Uterus (tissue), 2 donors: ENCODE measurements at regions not wholly inside any gene's neighbourhood (a gene's known extent, or its start where the extent isn't known, plus 50 kb on each side); places are given as distances from the start of the nearest gene placed in this dataset.

Experiments
- POLR2A ChIP-seq, 2 donors: fragments of 450-650 bp; IDR thresholded peaks; one replicate each; pipeline ENCODE4 v1.6.1; 2016; ENCODE audit warnings: antibody characterized with exemption in 2 of 2, mild to moderate bottlenecking in 1 of 2, moderate library complexity in 1 of 2
- TF ChIP-seq, protein P1 (sequence below), 4 experiments: fragments of 200-600 bp in 2 of 4; fragments of 450-650 bp in 2 of 4; sonication (generic) in 2 of 4; IDR thresholded peaks; one replicate each; pipeline ENCODE4 v1.5.1; 2016 to 2019; ENCODE audit warnings: antibody characterized with exemption in 4 of 4, mild to moderate bottlenecking in 2 of 4, moderate library complexity in 1 of 4

DNA sequence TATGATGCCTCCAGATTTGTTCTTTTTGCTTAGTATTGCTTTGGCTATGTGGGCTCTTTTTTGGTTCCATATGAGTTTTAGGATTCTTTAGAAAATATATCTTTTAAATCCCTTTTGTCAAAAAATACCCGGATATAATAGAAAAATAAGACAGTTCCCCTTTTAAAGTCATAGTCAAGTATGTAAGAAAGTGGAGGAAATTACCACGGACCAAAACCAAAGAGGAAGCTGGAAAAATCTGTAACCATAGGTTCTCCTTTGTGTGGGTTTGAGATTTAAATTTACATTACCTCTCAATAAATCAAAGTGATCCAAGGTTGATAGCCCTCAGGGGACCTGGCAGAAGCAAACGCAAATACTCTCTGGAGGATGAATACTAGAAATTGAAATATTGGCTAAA, 58.3 kb upstream of the PACRGL start:
- TF ChIP-seq, protein P1, sequence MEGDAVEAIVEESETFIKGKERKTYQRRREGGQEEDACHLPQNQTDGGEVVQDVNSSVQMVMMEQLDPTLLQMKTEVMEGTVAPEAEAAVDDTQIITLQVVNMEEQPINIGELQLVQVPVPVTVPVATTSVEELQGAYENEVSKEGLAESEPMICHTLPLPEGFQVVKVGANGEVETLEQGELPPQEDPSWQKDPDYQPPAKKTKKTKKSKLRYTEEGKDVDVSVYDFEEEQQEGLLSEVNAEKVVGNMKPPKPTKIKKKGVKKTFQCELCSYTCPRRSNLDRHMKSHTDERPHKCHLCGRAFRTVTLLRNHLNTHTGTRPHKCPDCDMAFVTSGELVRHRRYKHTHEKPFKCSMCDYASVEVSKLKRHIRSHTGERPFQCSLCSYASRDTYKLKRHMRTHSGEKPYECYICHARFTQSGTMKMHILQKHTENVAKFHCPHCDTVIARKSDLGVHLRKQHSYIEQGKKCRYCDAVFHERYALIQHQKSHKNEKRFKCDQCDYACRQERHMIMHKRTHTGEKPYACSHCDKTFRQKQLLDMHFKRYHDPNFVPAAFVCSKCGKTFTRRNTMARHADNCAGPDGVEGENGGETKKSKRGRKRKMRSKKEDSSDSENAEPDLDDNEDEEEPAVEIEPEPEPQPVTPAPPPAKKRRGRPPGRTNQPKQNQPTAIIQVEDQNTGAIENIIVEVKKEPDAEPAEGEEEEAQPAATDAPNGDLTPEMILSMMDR (IDR thresholded peaks at IDR 0.05) = no peak
- TF ChIP-seq POLR2A (IDR thresholded peaks at IDR 0.05) = no peak
